GM19035 (cell line): ENCODE measurements at regions not wholly inside any gene's neighbourhood (a gene's known extent, or its start where the extent isn't known, plus 50 kb on each side); places are given as distances from the start of the nearest gene placed in this dataset.

ENCODE experiments used
- ATAC-seq: cut with Tn5 transposase; IDR thresholded peaks from one replicate; pipeline ENCODE4 v1.9.1; 2021; ENCODE audit not compliant: unreplicated experiment

- ATAC-seq, result no peak
Measured at GRCh38 chr18:76578571-76579300, 83.7 kb upstream of the ZNF516 start.

GRCh38 chr18:76573325-76574025, 78.4 kb upstream of the ZNF516 start:
- no peak for ATAC-seq

GRCh38 chr18:76572518-76573247, 77.6 kb upstream of the ZNF516 start:
- ATAC-seq, result no peak

- no peak for ATAC-seq
Measured at GRCh38 chr18:76571689-76572088, 76.6 kb upstream of the ZNF516 start.

- no peak for ATAC-seq
Measured at GRCh38 chr18:76570856-76571255, 75.8 kb upstream of the ZNF516 start.

- no peak for ATAC-seq
Measured at GRCh38 chr18:76569644-76570419, 74.8 kb upstream of the ZNF516 start.

GRCh38 chr18:76568731-76569130, 73.7 kb upstream of the ZNF516 start:
- ATAC-seq, result no peak

GRCh38 chr18:76567835-76568445, 72.9 kb upstream of the ZNF516 start:
- ATAC-seq, result no peak

- ATAC-seq, result no peak
Measured at GRCh38 chr18:76566987-76567386, 71.9 kb upstream of the ZNF516 start.

- no peak for ATAC-seq
Measured at GRCh38 chr18:76565238-76566173, 70.5 kb upstream of the ZNF516 start.

- ATAC-seq, result no peak
Measured at GRCh38 chr18:76564655-76565237, 69.7 kb upstream of the ZNF516 start.

GRCh38 chr18:76564117-76564516, 69.1 kb upstream of the ZNF516 start:
- ATAC-seq, result no peak

- ATAC-seq, result no peak
Measured at GRCh38 chr18:76562286-76563122, 67.5 kb upstream of the ZNF516 start.

GRCh38 chr18:76558881-76559667, 64.0 kb upstream of the ZNF516 start:
- no peak for ATAC-seq

- no peak for ATAC-seq
Measured at GRCh38 chr18:76557026-76557575, 62.1 kb upstream of the ZNF516 start.

- ATAC-seq, result no peak
Measured at GRCh38 chr18:76554547-76555222, 59.6 kb upstream of the ZNF516 start.
